Fibroblast of lung (primary cell): ENCODE measurements at regions not wholly inside any gene's neighbourhood (a gene's known extent, or its start where the extent isn't known, plus 50 kb on each side); places are given as distances from the start of the nearest gene placed in this dataset.
"Not testable (repeated sequence)": the region's sequence is repeated elsewhere in the genome, so short reads cannot be mapped to it uniquely, and the experiment has no call there.

Experiments
- DNase-seq, 2 donors: peaks; one replicate each; pipeline versions ENCODE4 v3.0.0 to v3.0.0-alpha.2; 2010; ENCODE audit warnings: low read depth in 2 of 2
- H2AFZ ChIP-seq: 2 replicates; pipeline ENCODE4 v1.5.1; 2012; ENCODE audit warnings: low read length, control low read depth, inconsistent platforms
- H3K27ac ChIP-seq: 2 replicates; pipeline ENCODE4 v1.5.1; 2011; ENCODE audit warnings: low read length, control low read depth; ENCODE audit not compliant: insufficient read depth
- H3K27me3 ChIP-seq: 2 replicates; pipeline ENCODE4 v1.5.1; 2011; ENCODE audit warnings: mild to moderate bottlenecking, low read length; ENCODE audit not compliant: control insufficient read depth, insufficient read depth
- H3K36me3 ChIP-seq: 2 replicates; pipeline ENCODE4 v1.5.1; 2011; ENCODE audit warnings: low read length; ENCODE audit not compliant: control insufficient read depth, insufficient read depth
- H3K4me1 ChIP-seq: 2 replicates; pipeline ENCODE4 v1.5.1; 2011; ENCODE audit warnings: low read length; ENCODE audit not compliant: control insufficient read depth, insufficient read depth; ENCODE audit errors: extremely low read depth
- H3K4me2 ChIP-seq: 2 replicates; pipeline ENCODE4 v1.5.1; 2011; ENCODE audit warnings: low read length, control low read depth; ENCODE audit not compliant: insufficient read depth; ENCODE audit errors: extremely low read depth
- H3K4me3 ChIP-seq, 4 experiments: fragments of 200-600 bp in 1 of 4; sonication (generic) in 1 of 4; replicated peaks in 1 of 4; 2 replicates each; pipeline ENCODE4 v1.5.1; 2011 to 2016; ENCODE audit warnings: low read length in 4 of 4, low read depth in 3 of 4, mild to moderate bottlenecking in 3 of 4, control low read depth in 2 of 4, inconsistent platforms in 1 of 4, mixed read lengths in 1 of 4; ENCODE audit not compliant: insufficient read depth in 1 of 4; ENCODE audit errors: control extremely low read depth in 1 of 4
- H3K79me2 ChIP-seq: 2 replicates; pipeline ENCODE4 v1.5.1; 2012; ENCODE audit warnings: mild to moderate bottlenecking, low read length, inconsistent platforms; ENCODE audit not compliant: control insufficient read depth, insufficient read depth
- H3K9ac ChIP-seq: 2 replicates; pipeline ENCODE4 v1.5.1; 2011; ENCODE audit warnings: mild to moderate bottlenecking, low read length, control low read depth; ENCODE audit not compliant: insufficient read depth
- H3K9me3 ChIP-seq: 2 replicates; pipeline ENCODE4 v1.5.1; 2012; ENCODE audit warnings: low read depth, low read length; ENCODE audit not compliant: control insufficient read depth, insufficient read depth
- H4K20me1 ChIP-seq: 2 replicates; pipeline ENCODE4 v1.5.1; 2011; ENCODE audit warnings: low read length; ENCODE audit not compliant: control insufficient read depth, insufficient read depth; ENCODE audit errors: extremely low read depth
- EZH2 ChIP-seq: IDR thresholded peaks from 2 replicates; pipeline ENCODE4 v1.5.1; 2012; ENCODE audit warnings: low read length, control low read depth, mild to moderate bottlenecking; ENCODE audit errors: missing control alignments
- TF ChIP-seq, protein P1 (sequence below), 2 donors: IDR thresholded peaks in 1 of 2; conservative IDR thresholded peaks in 1 of 2; 1 replicate in 1 of 2; 2 replicates in 1 of 2; pipeline ENCODE4 v1.5.1; 2011 to 2012; ENCODE audit warnings: low read length in 2 of 2, control low read depth in 1 of 2, inconsistent platforms in 1 of 2, low read depth in 1 of 2, mild to moderate bottlenecking in 1 of 2

DNA sequence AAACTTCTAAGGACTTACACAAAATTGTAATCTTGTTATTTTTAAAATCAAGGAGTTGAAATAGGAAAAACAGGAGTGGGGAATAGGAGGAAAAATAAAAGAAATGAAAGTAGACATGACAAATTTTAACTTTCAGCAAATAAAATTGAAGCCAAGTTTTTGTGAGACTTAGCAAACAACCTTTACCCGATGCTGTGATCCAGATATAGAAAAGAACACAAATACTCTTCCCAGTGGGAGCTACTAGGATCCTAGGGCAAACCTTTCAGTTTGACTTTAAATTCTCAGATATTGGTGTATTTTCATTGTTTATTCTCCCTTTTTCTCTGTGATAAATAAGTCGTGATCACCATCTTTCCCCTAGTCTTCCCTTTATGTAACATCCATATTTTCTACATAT lies 968.7 kb upstream of the CITED2 start:
- no peaks in the 10 kb centered on the region for H4K20me1 ChIP-seq
- H3K9ac ChIP-seq, result no peak overlapping the region
- H3K4me1 ChIP-seq, result peaks cover 9% of the 10 kb centered on the region
- H3K27me3 ChIP-seq, result no peaks in the 10 kb centered on the region
- DNase-seq, result no peak
- H3K9me3 ChIP-seq, result no peaks in the 10 kb centered on the region
- H3K79me2 ChIP-seq, result no peaks in the 10 kb centered on the region
- TF ChIP-seq, protein P1, sequence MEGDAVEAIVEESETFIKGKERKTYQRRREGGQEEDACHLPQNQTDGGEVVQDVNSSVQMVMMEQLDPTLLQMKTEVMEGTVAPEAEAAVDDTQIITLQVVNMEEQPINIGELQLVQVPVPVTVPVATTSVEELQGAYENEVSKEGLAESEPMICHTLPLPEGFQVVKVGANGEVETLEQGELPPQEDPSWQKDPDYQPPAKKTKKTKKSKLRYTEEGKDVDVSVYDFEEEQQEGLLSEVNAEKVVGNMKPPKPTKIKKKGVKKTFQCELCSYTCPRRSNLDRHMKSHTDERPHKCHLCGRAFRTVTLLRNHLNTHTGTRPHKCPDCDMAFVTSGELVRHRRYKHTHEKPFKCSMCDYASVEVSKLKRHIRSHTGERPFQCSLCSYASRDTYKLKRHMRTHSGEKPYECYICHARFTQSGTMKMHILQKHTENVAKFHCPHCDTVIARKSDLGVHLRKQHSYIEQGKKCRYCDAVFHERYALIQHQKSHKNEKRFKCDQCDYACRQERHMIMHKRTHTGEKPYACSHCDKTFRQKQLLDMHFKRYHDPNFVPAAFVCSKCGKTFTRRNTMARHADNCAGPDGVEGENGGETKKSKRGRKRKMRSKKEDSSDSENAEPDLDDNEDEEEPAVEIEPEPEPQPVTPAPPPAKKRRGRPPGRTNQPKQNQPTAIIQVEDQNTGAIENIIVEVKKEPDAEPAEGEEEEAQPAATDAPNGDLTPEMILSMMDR (conservative IDR thresholded peaks at IDR 0.05 in 1 of 2, IDR thresholded peaks at IDR 0.05 in 1 of 2; ENCODE audit: low read depth in 1 of 2, low read length in 2 of 2), result no peak
- TF ChIP-seq EZH2, result no peak
- H3K27ac ChIP-seq, result no peak overlapping the region
- H3K4me2 ChIP-seq, result no peak overlapping the region
- no peak overlapping the region for H2AFZ ChIP-seq
- H3K36me3 ChIP-seq, result peaks cover 2% of the 10 kb centered on the region
- no peak overlapping the region for H3K4me3 ChIP-seq

DNA sequence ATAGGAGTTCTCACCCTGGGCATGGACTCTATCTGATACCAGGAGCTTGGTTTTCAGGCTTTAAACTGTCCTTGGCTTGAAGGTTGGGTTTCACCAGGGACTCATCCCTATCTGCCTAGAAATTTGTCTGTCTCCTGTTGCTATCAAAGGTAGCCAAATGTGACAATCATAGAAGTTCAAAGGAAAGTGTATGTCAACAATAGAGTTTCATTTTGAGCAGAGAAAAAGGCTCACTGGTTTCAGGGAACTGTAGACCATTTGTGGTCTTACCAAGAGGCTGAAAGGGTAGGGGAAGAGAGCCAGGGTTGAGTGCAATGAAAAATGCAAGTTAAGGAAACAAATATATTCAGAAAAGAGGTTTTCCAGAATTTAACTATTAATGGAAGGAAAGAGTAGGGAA lies 966.8 kb upstream of the CITED2 start:
- H3K4me2 ChIP-seq, result no peak overlapping the region
- no peak overlapping the region for H3K27ac ChIP-seq
- H3K9me3 ChIP-seq, result no peaks in the 10 kb centered on the region
- H3K4me1 ChIP-seq, result peaks cover 6% of the 10 kb centered on the region
- TF ChIP-seq, protein P1 (conservative IDR thresholded peaks at IDR 0.05 in 1 of 2, IDR thresholded peaks at IDR 0.05 in 1 of 2; ENCODE audit: low read depth in 1 of 2, low read length in 2 of 2), result no peak
- no peak for TF ChIP-seq EZH2
- H3K4me3 ChIP-seq, result no peak overlapping the region
- no peaks in the 10 kb centered on the region for H4K20me1 ChIP-seq
- DNase-seq, result no peak
- H2AFZ ChIP-seq, result no peak overlapping the region
- H3K9ac ChIP-seq, result no peak overlapping the region
- no peaks in the 10 kb centered on the region for H3K79me2 ChIP-seq
- peaks cover 2% of the 10 kb centered on the region for H3K36me3 ChIP-seq
- no peaks in the 10 kb centered on the region for H3K27me3 ChIP-seq

DNA sequence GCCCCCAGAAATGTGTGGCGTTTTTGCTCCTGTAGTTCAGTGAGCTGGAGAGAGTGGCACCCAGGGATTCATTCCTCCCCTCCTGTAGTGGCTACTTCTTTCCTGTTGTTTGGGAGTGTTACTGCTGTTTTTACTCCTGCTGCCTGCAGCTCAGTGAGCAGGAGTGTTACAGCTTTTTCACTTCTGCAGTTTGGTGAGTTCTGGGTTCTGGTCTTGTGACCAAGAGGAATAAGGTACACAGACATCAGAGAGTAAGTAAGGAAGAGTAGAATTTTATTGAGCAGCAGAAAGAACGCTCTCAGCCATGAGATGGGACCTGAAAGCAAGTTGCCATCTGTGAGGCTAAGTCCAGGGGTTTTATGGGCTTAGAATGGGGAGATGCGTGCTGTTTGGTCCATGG lies 966.3 kb upstream of the CITED2 start:
- DNase-seq, result no peak
- no peaks in the 10 kb centered on the region for H3K79me2 ChIP-seq
- peaks cover 2% of the 10 kb centered on the region for H3K36me3 ChIP-seq
- H3K9ac ChIP-seq, result no peak overlapping the region
- no peak overlapping the region for H2AFZ ChIP-seq
- no peak for TF ChIP-seq EZH2
- TF ChIP-seq, protein P1 (conservative IDR thresholded peaks at IDR 0.05 in 1 of 2, IDR thresholded peaks at IDR 0.05 in 1 of 2; ENCODE audit: low read depth in 1 of 2, low read length in 2 of 2), result no peak
- H3K27me3 ChIP-seq, result no peaks in the 10 kb centered on the region
- H4K20me1 ChIP-seq, result no peaks in the 10 kb centered on the region
- H3K9me3 ChIP-seq, result no peaks in the 10 kb centered on the region
- no peak overlapping the region for H3K4me3 ChIP-seq
- no peak overlapping the region for H3K27ac ChIP-seq
- no peak overlapping the region for H3K4me2 ChIP-seq
- peaks cover 4% of the 10 kb centered on the region for H3K4me1 ChIP-seq

DNA sequence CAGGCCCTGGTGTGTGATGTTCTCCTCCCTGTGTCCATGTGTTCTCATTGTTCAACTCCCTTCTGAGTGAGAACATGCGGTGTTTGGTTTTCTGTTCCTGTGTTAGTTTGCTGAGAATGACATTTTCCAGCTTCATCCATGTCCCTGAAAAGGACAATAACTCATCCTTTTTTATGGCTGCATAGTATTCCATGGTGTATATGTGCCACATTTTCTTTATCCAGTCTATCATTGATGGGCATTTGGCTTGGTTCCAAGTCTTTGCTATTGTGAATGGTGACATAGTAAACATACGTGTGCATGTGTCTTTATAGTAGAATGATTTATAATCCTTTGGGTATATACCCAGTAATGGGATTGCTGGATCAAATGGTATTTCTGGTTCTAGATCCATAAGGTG lies 964.6 kb upstream of the CITED2 start:
- not testable (repeated sequence) for H3K79me2 ChIP-seq, DNase-seq, H3K4me3 ChIP-seq, H3K27ac ChIP-seq, H3K4me1 ChIP-seq, H2AFZ ChIP-seq, H4K20me1 ChIP-seq, H3K9ac ChIP-seq, H3K36me3 ChIP-seq, H3K4me2 ChIP-seq, H3K27me3 ChIP-seq, H3K9me3 ChIP-seq
